ENCODE measurements at regions not wholly inside any gene's neighbourhood (a gene's known extent, or its start where the extent isn't known, plus 50 kb on each side); places are given as distances from the start of the nearest gene placed in this dataset.
"Not testable (repeated sequence)": the region's sequence is repeated elsewhere in the genome, so short reads cannot be mapped to it uniquely, and the experiment has no call there.

DNA sequence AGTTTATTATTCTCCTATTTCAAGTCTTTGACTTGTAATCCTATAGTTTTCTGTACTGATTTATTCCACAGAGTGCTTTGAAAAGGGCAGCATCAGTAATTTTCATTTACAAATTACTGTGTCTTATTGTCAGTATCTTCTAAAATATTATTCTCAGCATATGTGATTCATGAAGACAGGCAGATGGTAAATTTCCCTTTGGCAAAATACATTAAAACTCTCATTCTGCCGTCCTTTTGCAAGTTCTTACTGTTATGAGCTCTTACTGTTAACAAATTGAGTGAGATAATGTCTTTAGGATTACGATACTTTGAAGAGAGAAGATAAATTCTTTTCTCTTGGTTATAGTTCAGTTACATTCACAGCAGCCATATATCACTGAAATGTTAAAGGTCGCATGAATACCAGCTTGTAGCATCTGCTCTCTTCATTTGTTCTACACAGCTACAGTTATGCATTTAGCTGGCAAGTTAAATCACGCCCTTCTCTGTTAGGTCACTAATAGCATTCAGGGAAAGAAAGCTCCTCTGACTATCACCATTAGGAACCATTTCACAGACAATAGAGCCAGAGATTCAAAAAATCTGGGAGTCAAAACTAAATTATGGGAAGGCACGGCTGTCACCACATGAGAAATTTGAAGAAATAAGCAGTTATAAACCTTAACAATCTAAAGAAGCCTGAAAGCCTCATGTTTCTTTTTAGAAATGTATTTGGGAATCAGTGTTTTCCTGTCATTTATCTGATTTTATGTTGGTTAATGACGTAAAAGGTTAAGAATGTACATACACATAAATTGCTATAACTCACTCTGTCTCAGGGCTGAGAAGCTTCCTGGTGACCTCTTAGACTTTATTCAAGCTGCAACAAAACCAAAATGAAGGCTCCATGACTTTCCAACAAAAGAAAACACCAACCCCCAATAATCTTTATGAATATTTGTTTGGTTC lies 109.6 kb upstream of the SP4 start:
- no peak for DNase-seq
- peaks cover 2 to 6% (median 5%) of the 10 kb centered on the region in 4 donors for H3K4me1 Mint-ChIP-seq
- POLR2A ChIA-PET = no interaction called here
- no peak for ATAC-seq
- no peaks in the 10 kb centered on the region for H3K27me3 Mint-ChIP-seq
- H3K4me3 Mint-ChIP-seq = no peak overlapping the region
- H3K36me3 Mint-ChIP-seq = no peaks in the 10 kb centered on the region
- H3K27ac Mint-ChIP-seq = no peak overlapping the region
- H3K9me3 Mint-ChIP-seq = peaks cover 0 to 2% (median 0%) of the 10 kb centered on the region in 9 donors

DNA sequence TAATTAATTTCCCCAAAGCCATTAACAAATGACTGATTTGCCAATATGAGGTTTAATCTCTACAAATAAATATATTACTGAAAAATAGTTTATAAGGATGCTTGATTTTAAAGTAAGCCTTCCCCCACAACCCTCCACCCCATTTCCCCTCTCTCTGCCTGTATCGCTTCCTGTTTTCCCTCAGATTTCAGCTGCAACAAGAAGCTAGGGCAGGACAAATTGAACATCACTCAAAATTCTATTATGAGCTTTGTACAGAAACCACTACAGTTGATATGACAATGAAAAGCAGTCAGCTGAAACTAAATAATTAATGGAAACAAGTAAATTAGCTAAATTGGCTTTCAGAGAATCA lies 109.0 kb upstream of the SP4 start:
- POLR2A ChIA-PET = no interaction called here
- Mint-ChIP-seq H3K4me1 (peaks cover 2 to 6% (median 5%) of the 10 kb centered on the region in 4 donors), H3K4me3 (no peak overlapping the region), H3K36me3 (no peaks in the 10 kb centered on the region), H3K9me3 (no peaks in the 10 kb centered on the region), H3K27me3 (no peaks in the 10 kb centered on the region), H3K27ac (no peak overlapping the region)
- ATAC-seq = no peak
- no peak for DNase-seq

DNA sequence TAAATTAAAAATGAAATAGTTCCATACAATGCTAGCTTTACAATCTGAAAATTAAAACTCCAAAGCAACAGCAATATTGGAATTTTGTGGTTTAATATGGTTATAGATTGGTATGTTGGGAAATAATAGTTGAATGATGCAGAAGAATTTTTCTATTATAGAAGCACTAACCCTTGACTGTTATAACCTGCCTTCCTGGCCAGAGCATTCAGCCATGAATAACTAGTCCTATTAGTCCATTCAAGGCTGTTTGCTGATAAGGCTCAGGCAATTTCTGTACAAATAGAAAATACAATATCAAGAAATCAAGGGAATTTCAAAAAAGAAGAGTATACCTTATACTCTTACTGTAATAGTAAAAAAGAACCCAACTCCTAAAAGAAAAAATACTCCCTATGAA lies 101.6 kb upstream of the SP4 start:
- no peaks in the 10 kb centered on the region for H3K27me3 Mint-ChIP-seq
- POLR2A ChIA-PET = no interaction called here
- no peak overlapping the region for H3K27ac Mint-ChIP-seq

DNA sequence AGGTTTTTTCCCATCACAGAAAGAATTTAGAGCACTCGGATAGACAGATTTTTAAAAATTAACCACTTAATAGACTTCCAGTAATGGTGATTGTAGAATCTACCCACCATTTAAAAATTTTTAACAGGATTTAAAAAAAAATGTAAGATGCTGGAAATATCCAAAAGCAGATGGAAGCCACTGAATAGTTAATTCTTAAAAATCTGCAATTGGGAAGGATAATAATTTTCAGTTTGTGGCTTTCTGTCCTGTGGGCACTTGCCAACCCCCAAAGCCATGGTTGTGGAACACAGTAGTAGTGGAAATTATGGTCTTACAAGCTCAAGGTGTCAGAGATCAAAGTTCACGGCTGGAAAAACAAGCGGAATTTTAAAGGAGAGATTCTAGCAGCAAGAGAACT lies 101.0 kb upstream of the SP4 start:
- Mint-ChIP-seq H3K4me3 (no peak overlapping the region), H3K9me3 (no peaks in the 10 kb centered on the region), H3K27ac (no peak overlapping the region), H3K36me3 (peaks cover 0 to 2% (median 0%) of the 10 kb centered on the region in 3 donors), H3K4me1 (no peaks in the 10 kb centered on the region), H3K27me3 (no peaks in the 10 kb centered on the region)
- no peak for ATAC-seq
- no peak for DNase-seq
- POLR2A ChIA-PET = no interaction called here

More for the DNA sequence above, 101.6 kb upstream of the SP4 start:
- Mint-ChIP-seq H3K4me3 (no peak overlapping the region), H3K4me1 (no peaks in the 10 kb centered on the region), H3K36me3 (peaks cover 0 to 2% (median 0%) of the 10 kb centered on the region in 3 donors), H3K9me3 (no peaks in the 10 kb centered on the region)
- no peak for ATAC-seq
- DNase-seq = no peak

DNA sequence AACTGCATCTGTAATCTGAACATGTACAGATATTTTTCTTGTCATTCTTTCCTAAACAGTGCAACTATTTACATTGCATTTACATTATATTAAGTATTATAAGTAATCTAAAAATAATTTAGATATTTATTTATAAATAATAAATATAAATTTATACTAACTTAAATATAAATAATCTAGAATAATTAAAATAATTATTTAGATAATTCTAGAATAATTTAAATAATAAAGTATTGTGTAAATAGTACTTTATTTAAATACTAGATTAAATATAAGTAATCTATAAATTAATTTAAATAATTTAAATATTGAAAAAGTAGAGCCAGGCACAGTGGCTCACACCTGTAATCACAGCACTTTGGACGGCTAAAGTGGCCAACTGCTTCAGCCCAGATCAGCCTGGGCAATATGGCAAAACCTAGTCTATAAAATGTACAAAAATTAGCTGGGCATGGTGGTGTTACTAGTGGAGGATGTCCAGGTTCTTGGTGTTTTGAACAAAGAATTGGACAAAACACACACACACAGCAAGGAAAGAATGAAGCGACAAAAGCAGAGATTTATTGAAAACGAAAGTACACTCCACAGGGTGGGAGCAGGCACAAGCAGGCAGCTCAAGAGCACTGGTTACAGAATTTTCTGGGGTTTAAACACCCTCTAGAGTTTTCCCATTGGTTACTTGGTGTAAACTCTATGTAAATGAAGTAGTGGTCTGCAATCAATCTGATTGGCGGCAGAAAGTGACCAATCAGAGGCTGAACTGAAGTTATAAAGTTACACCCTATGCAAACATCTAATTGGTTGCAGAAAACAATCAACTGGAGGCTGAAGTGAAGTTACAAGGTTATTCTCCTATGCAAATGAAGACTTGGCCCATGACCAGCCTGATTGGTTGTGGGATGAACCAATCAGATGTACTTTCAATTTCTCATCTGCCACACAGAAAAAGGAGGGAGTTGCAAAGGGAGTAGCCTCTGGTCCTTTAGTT lies 100.2 kb upstream of the SP4 start:
- Mint-ChIP-seq H3K9me3 (no peaks in the 10 kb centered on the region), H3K4me1 (no peaks in the 10 kb centered on the region), H3K27ac (no peak overlapping the region), H3K4me3 (no peak overlapping the region), H3K36me3 (peaks cover 0 to 2% (median 0%) of the 10 kb centered on the region in 3 donors), H3K27me3 (no peaks in the 10 kb centered on the region)
- POLR2A ChIA-PET = no interaction called here
- ATAC-seq = no peak
- DNase-seq = no peak

DNA sequence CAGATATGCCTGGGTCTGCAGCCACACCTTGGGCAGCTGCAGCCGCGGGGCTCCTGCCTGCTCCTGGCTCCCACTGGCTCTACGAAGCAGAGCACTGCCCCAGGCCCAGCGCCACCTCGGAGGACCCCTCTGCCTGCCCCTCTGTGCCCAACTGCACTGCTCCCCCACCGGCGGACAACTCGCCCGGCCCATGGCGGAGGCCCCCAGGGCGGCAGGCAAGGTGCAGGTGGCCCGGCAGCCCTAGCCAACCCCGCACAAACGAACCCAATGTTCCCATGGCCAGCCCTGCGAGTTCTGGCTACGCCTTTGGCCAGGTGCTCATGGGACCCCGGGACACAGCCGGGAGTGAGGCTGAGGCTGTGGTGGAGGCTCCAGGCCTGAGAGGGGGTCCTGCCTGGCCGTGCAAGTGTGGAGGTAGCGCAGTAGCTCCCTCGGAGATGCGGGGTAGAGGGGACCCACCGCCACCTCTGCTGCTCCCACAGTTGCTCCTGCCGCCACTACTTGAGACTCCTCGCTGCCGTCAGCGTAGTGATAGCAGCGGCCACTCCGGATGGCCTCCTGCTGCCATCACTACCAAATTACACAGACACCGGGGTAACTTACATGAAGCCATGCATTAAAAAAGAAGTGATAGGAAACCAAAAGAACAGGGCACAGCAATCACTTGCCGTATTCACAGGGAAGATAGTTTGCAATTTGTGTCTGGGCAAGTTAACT lies 97.3 kb upstream of the SP4 start:
- peak overlapping the region in 1 of 10 donors; percentile 45 for H3K4me3 Mint-ChIP-seq
- H3K36me3 Mint-ChIP-seq = peaks cover 0 to 2% (median 0%) of the 10 kb centered on the region in 3 donors
- DNase-seq (no peak), ATAC-seq (no peak)
- no peaks in the 10 kb centered on the region for H3K4me1 Mint-ChIP-seq
- POLR2A ChIA-PET = no interaction called here
- H3K9me3 Mint-ChIP-seq = no peaks in the 10 kb centered on the region
- H3K27ac Mint-ChIP-seq = no peak overlapping the region
- H3K27me3 Mint-ChIP-seq = no peaks in the 10 kb centered on the region

DNA sequence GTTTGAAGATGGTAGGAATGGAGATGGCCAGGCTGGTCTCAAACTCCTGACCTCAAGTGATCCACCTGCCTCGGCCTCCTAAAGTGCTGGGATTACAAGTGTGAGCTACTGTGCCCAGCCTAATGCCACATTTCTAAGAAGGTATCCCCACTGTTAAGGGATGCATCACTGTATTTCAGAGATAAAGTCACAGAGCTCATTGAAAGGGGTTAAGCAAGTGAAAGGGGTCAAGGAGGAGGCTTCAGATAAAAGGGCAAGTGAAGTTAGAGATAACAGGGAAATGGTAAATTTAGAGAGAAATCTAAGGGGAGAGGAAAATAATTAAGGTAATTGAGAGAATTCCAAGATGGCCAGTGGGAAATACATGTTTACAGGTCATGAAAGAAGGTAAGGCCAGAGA lies 93.0 kb upstream of the SP4 start:
- Mint-ChIP-seq H3K4me1 (peaks cover 11 to 16% (median 14%) of the 10 kb centered on the region in 4 donors), H3K9me3 (peaks cover 0 to 4% (median 0%) of the 10 kb centered on the region in 9 donors), H3K27ac (no peak overlapping the region), H3K4me3 (no peak overlapping the region), H3K27me3 (no peaks in the 10 kb centered on the region), H3K36me3 (no peaks in the 10 kb centered on the region)
- DNase-seq = no peak
- ATAC-seq = no peak
- POLR2A ChIA-PET = no interaction called here

DNA sequence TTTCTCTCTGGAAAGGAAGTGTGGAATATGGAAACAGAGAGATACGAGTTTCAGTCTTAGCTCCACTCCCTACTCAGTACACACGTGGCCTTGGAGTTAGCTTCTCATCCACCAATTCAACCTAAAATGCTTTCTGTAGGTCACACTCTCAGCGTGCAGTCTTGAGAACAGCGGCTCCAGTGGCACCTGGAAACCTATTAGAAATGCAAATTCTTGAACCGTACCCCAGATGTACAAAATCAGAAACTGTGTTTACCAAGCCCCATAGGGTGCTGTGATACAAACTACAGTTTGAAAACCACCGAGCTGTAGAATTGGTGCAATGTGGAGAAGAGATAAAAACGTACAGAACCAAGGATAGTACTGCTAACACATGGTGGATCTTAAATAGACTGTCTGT lies 91.1 kb upstream of the SP4 start:
- Mint-ChIP-seq H3K27ac (no peak overlapping the region), H3K36me3 (peaks cover 0 to 2% (median 0%) of the 10 kb centered on the region in 3 donors), H3K4me3 (no peak overlapping the region), H3K4me1 (peaks cover 11 to 20% (median 14%) of the 10 kb centered on the region in 4 donors), H3K27me3 (no peaks in the 10 kb centered on the region), H3K9me3 (peaks cover 0 to 4% (median 0%) of the 10 kb centered on the region in 9 donors)
- no peak for ATAC-seq
- POLR2A ChIA-PET = no interaction called here
- DNase-seq = no peak

DNA sequence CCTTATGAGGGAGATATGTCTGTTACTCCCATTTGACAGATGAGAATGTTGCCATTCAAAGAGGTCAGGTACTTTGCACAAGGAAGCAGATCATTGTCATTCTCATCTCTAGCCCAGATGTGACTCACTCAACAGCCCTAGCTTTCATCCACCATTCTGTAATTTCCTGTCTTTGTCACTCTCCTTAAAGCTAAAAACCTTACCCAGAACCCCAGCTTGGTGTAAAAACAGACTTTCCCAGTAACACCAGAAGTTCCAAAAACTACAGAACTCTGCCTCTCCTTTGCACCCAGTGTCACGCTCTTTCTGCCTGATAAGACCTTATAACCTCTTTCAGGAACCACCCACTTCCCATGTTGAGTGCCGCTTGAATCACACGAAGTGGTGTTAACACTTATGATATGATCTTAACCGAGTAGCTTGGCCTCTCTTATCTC lies 89.1 kb upstream of the SP4 start:
- DNase-seq (peak in 1 of 10 donors; percentile 30), ATAC-seq (peak; percentile 64 to 76)
- POLR2A ChIA-PET = interaction anchor here (1.0 kb wide), 1 partner anchor 89 kb away, joined by 6 read pairs; the partner anchor contains the start of gene SP4
- Mint-ChIP-seq H3K4me3 (peak overlapping the region; percentile 1 to 73 (median 46)), H3K9me3 (peaks cover 0 to 4% (median 0%) of the 10 kb centered on the region in 9 donors), H3K36me3 (peaks cover 0 to 2% (median 0%) of the 10 kb centered on the region in 3 donors), H3K27ac (peak overlapping the region; percentile 49 to 95 (median 64)), H3K4me1 (peaks cover 11 to 20% (median 14%) of the 10 kb centered on the region in 4 donors), H3K27me3 (no peaks in the 10 kb centered on the region)

DNA sequence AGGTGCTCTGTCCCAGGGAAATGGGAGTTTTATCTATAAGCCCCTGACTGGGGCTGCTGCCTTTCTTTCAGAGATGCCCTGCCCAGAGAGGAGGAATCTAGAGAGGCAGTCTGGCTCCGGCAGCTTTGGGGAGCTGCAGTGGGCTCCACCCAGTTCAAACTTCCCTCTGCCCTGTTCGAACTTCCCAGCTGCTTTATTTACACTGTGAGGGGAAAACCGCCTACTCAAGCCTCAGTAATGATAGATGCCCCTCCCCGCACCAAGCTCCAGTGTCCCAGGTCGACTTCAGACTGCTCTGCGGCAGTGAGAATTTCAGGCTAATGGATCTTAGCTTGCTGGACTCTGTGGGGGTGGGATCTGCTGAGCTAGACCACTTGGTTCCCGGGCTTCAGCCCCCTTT lies 83.0 kb upstream of the SP4 start:
- H3K4me1 Mint-ChIP-seq, ATAC-seq, H3K4me3 Mint-ChIP-seq, DNase-seq, H3K27ac Mint-ChIP-seq, H3K27me3 Mint-ChIP-seq, H3K36me3 Mint-ChIP-seq, POLR2A ChIA-PET, H3K9me3 Mint-ChIP-seq: not testable (repeated sequence)

DNA sequence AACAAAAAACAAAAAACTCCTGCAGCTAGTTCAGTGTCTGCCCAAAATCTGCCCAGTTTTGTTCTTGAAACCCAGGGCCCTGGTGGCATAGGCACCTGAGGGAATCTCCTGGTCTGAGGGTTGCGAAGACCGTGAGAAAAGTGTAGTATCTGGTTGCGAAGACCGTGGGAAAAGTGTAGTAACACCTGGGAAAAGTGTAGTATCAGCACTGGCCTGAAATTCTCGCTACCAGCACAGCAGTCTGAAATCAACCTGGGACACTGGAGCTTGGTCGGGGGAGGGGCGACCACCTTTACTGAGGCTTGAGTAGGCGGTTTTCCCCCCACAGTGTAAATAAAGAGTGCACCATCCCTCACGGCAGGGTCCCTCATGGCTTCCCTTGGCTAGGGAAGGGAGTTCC lies 82.5 kb upstream of the SP4 start:
- H3K36me3 Mint-ChIP-seq = peaks cover 0 to 2% (median 0%) of the 10 kb centered on the region in 3 donors

DNA sequence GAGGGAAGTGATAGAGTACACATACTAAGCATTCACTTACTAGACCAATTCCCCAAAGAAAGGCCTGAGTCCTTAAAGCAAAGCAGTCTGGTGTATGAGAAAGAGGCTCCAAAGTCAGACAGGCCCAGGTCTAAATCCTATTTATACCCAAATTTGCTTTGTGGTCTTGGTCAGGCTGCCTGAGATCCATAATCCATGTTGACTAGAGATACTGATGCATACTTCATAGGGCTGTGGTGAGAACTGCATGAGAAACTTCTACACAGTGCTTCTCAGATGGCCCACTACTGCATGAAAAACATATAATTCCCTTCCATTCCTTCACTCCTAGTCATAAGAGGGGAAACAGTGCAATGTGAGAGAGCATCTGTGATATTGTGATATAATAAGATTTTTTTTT lies 81.6 kb upstream of the SP4 start:
- no peak overlapping the region for H3K27ac Mint-ChIP-seq
- no peaks in the 10 kb centered on the region for H3K36me3 Mint-ChIP-seq
- H3K4me3 Mint-ChIP-seq = no peak overlapping the region
- peaks cover 0 to 2% (median 0%) of the 10 kb centered on the region in 9 donors for H3K9me3 Mint-ChIP-seq
- ATAC-seq = no peak
- DNase-seq = no peak
- peaks cover 0 to 3% (median 1%) of the 10 kb centered on the region in 4 donors for H3K4me1 Mint-ChIP-seq
- POLR2A ChIA-PET = interaction anchor here (1.1 kb wide), 1 partner anchor 81 kb away, joined by 4 read pairs; no protein-coding TSS in a partner anchor
- H3K27me3 Mint-ChIP-seq = no peaks in the 10 kb centered on the region

More for the DNA sequence above, 82.5 kb upstream of the SP4 start:
- no peak overlapping the region for H3K4me3 Mint-ChIP-seq
- H3K4me1 Mint-ChIP-seq = peaks cover 0 to 3% (median 1%) of the 10 kb centered on the region in 4 donors
- ATAC-seq = no peak
- POLR2A ChIA-PET = interaction anchor here (1.1 kb wide), 1 partner anchor 82 kb away, joined by 4 read pairs; no protein-coding TSS in a partner anchor
- DNase-seq = no peak
- H3K27me3 Mint-ChIP-seq = no peaks in the 10 kb centered on the region
- no peak overlapping the region for H3K27ac Mint-ChIP-seq
- peaks cover 0 to 3% (median 0%) of the 10 kb centered on the region in 9 donors for H3K9me3 Mint-ChIP-seq
